DOHH2 (cell line): ENCODE measurements at regions not wholly inside any gene's neighbourhood (a gene's known extent, or its start where the extent isn't known, plus 50 kb on each side); places are given as distances from the start of the nearest gene placed in this dataset.
"Not testable (repeated sequence)": the region's sequence is repeated elsewhere in the genome, so short reads cannot be mapped to it uniquely, and the experiment has no call there.

ENCODE experiments used
- H3F3A ChIP-seq: fragments of 200-600 bp; sonication (generic), shearing (Covaris generic); 2 replicates; pipeline ENCODE4 v1.6.0; 2016; ENCODE audit warnings: antibody characterized with exemption, mild to moderate bottlenecking; ENCODE audit not compliant: control insufficient read depth, insufficient read depth
- H3K27ac ChIP-seq: fragments of 200-600 bp; sonication (generic); 2 replicates; pipeline ENCODE4 v1.5.1; 2014; ENCODE audit warnings: low read depth, mild to moderate bottlenecking, low read length, moderate library complexity
- H3K27me3 ChIP-seq: fragments of 200-600 bp; sonication (generic); 2 replicates; pipeline ENCODE4 v1.6.1; 2014; ENCODE audit warnings: mild to moderate bottlenecking, low read length, mixed read lengths; ENCODE audit not compliant: control insufficient read depth
- H3K36me3 ChIP-seq: fragments of 200-600 bp; sonication (generic); 2 replicates; pipeline ENCODE4 v1.6.1; 2014; ENCODE audit warnings: mild to moderate bottlenecking, low read length, moderate library complexity, mixed read lengths; ENCODE audit not compliant: control insufficient read depth
- H3K4me1 ChIP-seq: fragments of 200-600 bp; sonication (generic); 2 replicates; pipeline ENCODE4 v1.6.1; 2014; ENCODE audit warnings: mild to moderate bottlenecking, low read length, mixed read lengths; ENCODE audit not compliant: control insufficient read depth
- H3K4me2 ChIP-seq: fragments of 200-600 bp; sonication (generic); 2 replicates; pipeline ENCODE4 v1.6.0; 2014; ENCODE audit warnings: mild to moderate bottlenecking, low read length, moderate library complexity
- H3K4me3 ChIP-seq: fragments of 200-600 bp; sonication (generic); 2 replicates; pipeline ENCODE4 v1.5.1; 2014; ENCODE audit warnings: mild to moderate bottlenecking, low read length, mixed read lengths
- H3K79me2 ChIP-seq: fragments of 200-600 bp; sonication (generic); 2 replicates; pipeline ENCODE4 v1.6.1; 2014; ENCODE audit warnings: mild to moderate bottlenecking, low read length, mixed read lengths; ENCODE audit not compliant: control insufficient read depth
- H3K9me2 ChIP-seq: fragments of 200-600 bp; sonication (generic); replicated peaks from 2 replicates; pipeline ENCODE4 v1.6.1; 2014; ENCODE audit warnings: mild to moderate bottlenecking, low read length, mixed read lengths; ENCODE audit not compliant: control insufficient read depth
- H3K9me3 ChIP-seq: fragments of 200-600 bp; sonication (generic); 2 replicates; pipeline ENCODE4 v1.6.1; 2014; ENCODE audit warnings: antibody characterized with exemption, low read length, mixed read lengths; ENCODE audit not compliant: control insufficient read depth, insufficient read depth
- H4K20me1 ChIP-seq: fragments of 200-600 bp; sonication (generic); 2 replicates; pipeline ENCODE4 v1.6.0; 2014; ENCODE audit warnings: low read depth, mild to moderate bottlenecking, antibody characterized with exemption, low read length, moderate library complexity; ENCODE audit not compliant: control insufficient read depth, insufficient read depth
- EZH2phosphoT487 ChIP-seq: fragments of 200-600 bp; sonication (generic); IDR thresholded peaks from 2 replicates; pipeline ENCODE4 v1.6.1; 2017; ENCODE audit warnings: borderline replicate concordance, mild to moderate bottlenecking, antibody characterized with exemption, low read length, moderate library complexity, mixed read lengths
- TF ChIP-seq, protein P1 (sequence below): fragments of 200-600 bp; sonication (generic); IDR thresholded peaks from one replicate; pipeline ENCODE4 v1.5.1; 2014; ENCODE audit warnings: antibody characterized with exemption, mild to moderate bottlenecking, low read depth, low read length; ENCODE audit not compliant: poor library complexity, severe bottlenecking

DNA sequence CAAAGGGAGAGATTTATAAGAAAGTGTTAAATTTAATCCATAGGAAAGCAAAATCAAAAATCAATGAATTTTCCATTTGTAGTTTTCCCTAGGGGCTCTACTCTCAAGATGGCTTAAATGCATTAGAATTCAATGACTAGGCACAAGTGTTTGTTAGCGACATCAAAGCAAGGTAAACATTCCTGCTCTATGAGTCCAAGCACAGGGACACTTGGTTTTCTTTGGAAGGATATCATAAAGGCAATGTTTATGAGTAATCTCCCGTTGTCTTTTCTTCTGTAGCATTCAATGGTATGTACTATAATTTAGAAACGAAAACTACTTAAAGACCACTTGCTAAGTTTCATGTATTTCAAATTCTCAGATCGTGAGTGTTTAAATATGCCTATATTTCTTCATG is 54.8 kb upstream of the ZNF717 start:
- H3K27ac ChIP-seq, H3F3A ChIP-seq, H3K9me2 ChIP-seq, H4K20me1 ChIP-seq, H3K79me2 ChIP-seq, H3K4me3 ChIP-seq, H3K4me2 ChIP-seq, H3K4me1 ChIP-seq, H3K9me3 ChIP-seq, H3K27me3 ChIP-seq, H3K36me3 ChIP-seq: not testable (repeated sequence)

DNA sequence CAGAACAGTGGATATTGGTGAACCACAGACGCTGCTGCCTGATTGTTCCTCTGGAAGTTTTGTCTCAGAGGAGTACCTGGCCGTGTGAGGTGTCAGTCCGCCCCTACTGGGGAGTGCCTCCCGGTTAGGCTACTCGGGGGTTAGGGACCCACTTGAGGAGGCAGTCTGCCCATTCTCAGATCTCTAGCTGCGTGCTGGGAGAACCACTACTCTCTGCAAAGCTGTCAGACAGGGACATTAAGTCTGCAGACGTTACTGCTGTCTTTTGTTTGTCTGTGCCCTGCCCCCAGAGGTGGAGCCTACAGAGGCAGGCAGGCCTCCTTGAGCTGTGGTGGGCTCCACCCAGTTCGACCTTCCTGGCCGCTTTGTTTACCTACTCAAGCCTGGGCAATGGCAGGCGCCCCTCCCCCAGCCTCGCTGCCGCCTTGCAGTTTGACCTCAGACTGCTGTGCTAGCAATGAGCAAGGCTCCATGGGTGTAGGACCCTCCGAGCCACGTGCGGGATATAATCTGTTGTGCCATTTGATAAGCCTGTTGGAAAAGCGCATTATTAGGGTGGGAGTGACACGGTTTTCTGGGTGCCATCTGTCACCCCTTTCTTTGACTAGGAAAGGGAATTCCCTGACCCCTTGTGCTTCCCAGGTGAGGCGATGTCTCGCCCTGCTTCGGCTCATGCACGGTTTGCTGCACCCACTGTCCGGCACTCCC is 65.1 kb upstream of the ZNF717 start:
- H3K9me3 ChIP-seq, H3K36me3 ChIP-seq, H3K4me2 ChIP-seq, H4K20me1 ChIP-seq, H3K27ac ChIP-seq, H3K4me1 ChIP-seq, H3F3A ChIP-seq, H3K27me3 ChIP-seq, H3K79me2 ChIP-seq, H3K4me3 ChIP-seq, H3K9me2 ChIP-seq: not testable (repeated sequence)

DNA sequence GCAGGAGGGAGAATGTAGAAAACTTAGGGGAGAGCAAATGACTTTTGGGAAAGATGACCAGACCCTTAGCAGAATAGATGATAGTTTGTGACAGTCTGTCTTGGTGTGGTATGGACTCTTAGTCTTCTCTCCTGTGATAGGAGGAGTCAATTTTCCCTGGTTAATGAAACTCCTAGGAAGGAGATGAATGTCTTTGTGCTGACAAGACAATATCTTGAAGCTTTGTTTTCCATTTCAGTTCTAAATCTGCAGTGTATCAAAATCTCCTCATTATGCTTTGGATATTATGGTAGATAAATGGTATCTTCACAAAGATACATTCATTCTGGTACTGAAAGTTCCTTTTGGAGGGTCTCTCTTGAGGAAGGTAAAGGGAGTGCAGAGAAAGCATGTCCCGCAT is 77.8 kb upstream of the ZNF717 start:
- Histone ChIP-seq H3K4me1 (no peaks in the 10 kb centered on the region), H3K36me3 (no peaks in the 10 kb centered on the region), H3K27ac (no peak overlapping the region), H3K79me2 (no peaks in the 10 kb centered on the region), H3K4me3 (no peak overlapping the region), H3F3A (no peaks in the 10 kb centered on the region), H3K9me2 (no peaks in the 10 kb centered on the region), H4K20me1 (no peaks in the 10 kb centered on the region), H3K9me3 (no peaks in the 10 kb centered on the region), H3K27me3 (no peaks in the 10 kb centered on the region), H3K4me2 (no peak overlapping the region)
- no peak for TF ChIP-seq EZH2phosphoT487
- TF ChIP-seq, protein P1, sequence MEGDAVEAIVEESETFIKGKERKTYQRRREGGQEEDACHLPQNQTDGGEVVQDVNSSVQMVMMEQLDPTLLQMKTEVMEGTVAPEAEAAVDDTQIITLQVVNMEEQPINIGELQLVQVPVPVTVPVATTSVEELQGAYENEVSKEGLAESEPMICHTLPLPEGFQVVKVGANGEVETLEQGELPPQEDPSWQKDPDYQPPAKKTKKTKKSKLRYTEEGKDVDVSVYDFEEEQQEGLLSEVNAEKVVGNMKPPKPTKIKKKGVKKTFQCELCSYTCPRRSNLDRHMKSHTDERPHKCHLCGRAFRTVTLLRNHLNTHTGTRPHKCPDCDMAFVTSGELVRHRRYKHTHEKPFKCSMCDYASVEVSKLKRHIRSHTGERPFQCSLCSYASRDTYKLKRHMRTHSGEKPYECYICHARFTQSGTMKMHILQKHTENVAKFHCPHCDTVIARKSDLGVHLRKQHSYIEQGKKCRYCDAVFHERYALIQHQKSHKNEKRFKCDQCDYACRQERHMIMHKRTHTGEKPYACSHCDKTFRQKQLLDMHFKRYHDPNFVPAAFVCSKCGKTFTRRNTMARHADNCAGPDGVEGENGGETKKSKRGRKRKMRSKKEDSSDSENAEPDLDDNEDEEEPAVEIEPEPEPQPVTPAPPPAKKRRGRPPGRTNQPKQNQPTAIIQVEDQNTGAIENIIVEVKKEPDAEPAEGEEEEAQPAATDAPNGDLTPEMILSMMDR = no peak

- H3K36me3 ChIP-seq = no peaks in the 10 kb centered on the region
- H3K9me3 ChIP-seq = no peaks in the 10 kb centered on the region
- no peaks in the 10 kb centered on the region for H3K4me1 ChIP-seq
- no peaks in the 10 kb centered on the region for H3F3A ChIP-seq
- no peaks in the 10 kb centered on the region for H4K20me1 ChIP-seq
- H3K27me3 ChIP-seq = no peaks in the 10 kb centered on the region
- no peak overlapping the region for H3K4me3 ChIP-seq
- H3K4me2 ChIP-seq = no peak overlapping the region
- no peak for TF ChIP-seq EZH2phosphoT487
- TF ChIP-seq, protein P1 = no peak
- H3K79me2 ChIP-seq = no peaks in the 10 kb centered on the region
- H3K9me2 ChIP-seq = no peaks in the 10 kb centered on the region
- no peak overlapping the region for H3K27ac ChIP-seq
These were observed 78.5 kb upstream of the ZNF717 start for GRCh38 chr3:75863878-75864277.

- not testable (repeated sequence) for H3K9me2 ChIP-seq, H3K4me2 ChIP-seq, H3K27me3 ChIP-seq, H3K4me3 ChIP-seq, H3K36me3 ChIP-seq, H3F3A ChIP-seq, H3K9me3 ChIP-seq, H3K79me2 ChIP-seq, H4K20me1 ChIP-seq, H3K4me1 ChIP-seq, H3K27ac ChIP-seq
These were observed 98.4 kb upstream of the ZNF717 start for GRCh38 chr3:75883719-75884118.
